ENCODE measurements at regions not wholly inside any gene's neighbourhood (a gene's known extent, or its start where the extent isn't known, plus 50 kb on each side); places are given as distances from the start of the nearest gene placed in this dataset.

GRCh38 chr15:85988741-85989140, 90.9 kb upstream of the AGBL1 start:
- no peak overlapping the region for H3K4me3 ChIP-seq (ENCODE audit: low read depth in 2 of 2, low read length in 1 of 2)
- TF ChIP-seq SMC3 (IDR thresholded peaks at IDR 0.05; ENCODE audit: low read depth, low read length) (no peak), GABPA (IDR thresholded peaks at IDR 0.05; ENCODE audit: low read depth) (no peak), EZH2phosphoT487 (IDR thresholded peaks at IDR 0.05; ENCODE audit: borderline replicate concordance, low read depth) (no peak), NRF1 (IDR thresholded peaks at IDR 0.05; ENCODE audit: low read depth, low read length) (no peak), RFX5 (IDR thresholded peaks at IDR 0.05; ENCODE audit: low read length) (no peak), MEF2A (IDR thresholded peaks at IDR 0.05; ENCODE audit: borderline replicate concordance, low read depth) (no peak), PBX3 (IDR thresholded peaks at IDR 0.05) (no peak), EP300 (IDR thresholded peaks at IDR 0.05; ENCODE audit: borderline replicate concordance in 1 of 2, low read depth in 1 of 2, low read length in 1 of 2) (no peak), TAF1 (IDR thresholded peaks at IDR 0.05; ENCODE audit: borderline replicate concordance, low read depth, low read length) (no peak), YY1 (IDR thresholded peaks at IDR 0.05; ENCODE audit: low read depth) (no peak), GATA2 (CRISPR knock-in tag; IDR thresholded peaks at IDR 0.05) (no peak), MAX (IDR thresholded peaks at IDR 0.05; ENCODE audit: low read depth) (no peak), ELF1 (IDR thresholded peaks at IDR 0.05) (no peak), CHD2 (IDR thresholded peaks at IDR 0.05; ENCODE audit: low read length, partially characterized antibody) (no peak), POLR2AphosphoS5 (IDR thresholded peaks at IDR 0.05; ENCODE audit: low read depth, low read length) (no peak), MXI1 (IDR thresholded peaks at IDR 0.05; ENCODE audit: low read depth, low read length) (no peak), FOSL2 (IDR thresholded peaks at IDR 0.05; ENCODE audit: borderline replicate concordance, low read depth) (no peak)
- TF ChIP-seq, protein P1, sequence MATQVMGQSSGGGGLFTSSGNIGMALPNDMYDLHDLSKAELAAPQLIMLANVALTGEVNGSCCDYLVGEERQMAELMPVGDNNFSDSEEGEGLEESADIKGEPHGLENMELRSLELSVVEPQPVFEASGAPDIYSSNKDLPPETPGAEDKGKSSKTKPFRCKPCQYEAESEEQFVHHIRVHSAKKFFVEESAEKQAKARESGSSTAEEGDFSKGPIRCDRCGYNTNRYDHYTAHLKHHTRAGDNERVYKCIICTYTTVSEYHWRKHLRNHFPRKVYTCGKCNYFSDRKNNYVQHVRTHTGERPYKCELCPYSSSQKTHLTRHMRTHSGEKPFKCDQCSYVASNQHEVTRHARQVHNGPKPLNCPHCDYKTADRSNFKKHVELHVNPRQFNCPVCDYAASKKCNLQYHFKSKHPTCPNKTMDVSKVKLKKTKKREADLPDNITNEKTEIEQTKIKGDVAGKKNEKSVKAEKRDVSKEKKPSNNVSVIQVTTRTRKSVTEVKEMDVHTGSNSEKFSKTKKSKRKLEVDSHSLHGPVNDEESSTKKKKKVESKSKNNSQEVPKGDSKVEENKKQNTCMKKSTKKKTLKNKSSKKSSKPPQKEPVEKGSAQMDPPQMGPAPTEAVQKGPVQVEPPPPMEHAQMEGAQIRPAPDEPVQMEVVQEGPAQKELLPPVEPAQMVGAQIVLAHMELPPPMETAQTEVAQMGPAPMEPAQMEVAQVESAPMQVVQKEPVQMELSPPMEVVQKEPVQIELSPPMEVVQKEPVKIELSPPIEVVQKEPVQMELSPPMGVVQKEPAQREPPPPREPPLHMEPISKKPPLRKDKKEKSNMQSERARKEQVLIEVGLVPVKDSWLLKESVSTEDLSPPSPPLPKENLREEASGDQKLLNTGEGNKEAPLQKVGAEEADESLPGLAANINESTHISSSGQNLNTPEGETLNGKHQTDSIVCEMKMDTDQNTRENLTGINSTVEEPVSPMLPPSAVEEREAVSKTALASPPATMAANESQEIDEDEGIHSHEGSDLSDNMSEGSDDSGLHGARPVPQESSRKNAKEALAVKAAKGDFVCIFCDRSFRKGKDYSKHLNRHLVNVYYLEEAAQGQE (IDR thresholded peaks at IDR 0.05; ENCODE audit: low read depth, low read length), result no peak
- TF ChIP-seq, protein P2, sequence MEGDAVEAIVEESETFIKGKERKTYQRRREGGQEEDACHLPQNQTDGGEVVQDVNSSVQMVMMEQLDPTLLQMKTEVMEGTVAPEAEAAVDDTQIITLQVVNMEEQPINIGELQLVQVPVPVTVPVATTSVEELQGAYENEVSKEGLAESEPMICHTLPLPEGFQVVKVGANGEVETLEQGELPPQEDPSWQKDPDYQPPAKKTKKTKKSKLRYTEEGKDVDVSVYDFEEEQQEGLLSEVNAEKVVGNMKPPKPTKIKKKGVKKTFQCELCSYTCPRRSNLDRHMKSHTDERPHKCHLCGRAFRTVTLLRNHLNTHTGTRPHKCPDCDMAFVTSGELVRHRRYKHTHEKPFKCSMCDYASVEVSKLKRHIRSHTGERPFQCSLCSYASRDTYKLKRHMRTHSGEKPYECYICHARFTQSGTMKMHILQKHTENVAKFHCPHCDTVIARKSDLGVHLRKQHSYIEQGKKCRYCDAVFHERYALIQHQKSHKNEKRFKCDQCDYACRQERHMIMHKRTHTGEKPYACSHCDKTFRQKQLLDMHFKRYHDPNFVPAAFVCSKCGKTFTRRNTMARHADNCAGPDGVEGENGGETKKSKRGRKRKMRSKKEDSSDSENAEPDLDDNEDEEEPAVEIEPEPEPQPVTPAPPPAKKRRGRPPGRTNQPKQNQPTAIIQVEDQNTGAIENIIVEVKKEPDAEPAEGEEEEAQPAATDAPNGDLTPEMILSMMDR (IDR thresholded peaks at IDR 0.05), result no peak
- TF ChIP-seq, protein P3, sequence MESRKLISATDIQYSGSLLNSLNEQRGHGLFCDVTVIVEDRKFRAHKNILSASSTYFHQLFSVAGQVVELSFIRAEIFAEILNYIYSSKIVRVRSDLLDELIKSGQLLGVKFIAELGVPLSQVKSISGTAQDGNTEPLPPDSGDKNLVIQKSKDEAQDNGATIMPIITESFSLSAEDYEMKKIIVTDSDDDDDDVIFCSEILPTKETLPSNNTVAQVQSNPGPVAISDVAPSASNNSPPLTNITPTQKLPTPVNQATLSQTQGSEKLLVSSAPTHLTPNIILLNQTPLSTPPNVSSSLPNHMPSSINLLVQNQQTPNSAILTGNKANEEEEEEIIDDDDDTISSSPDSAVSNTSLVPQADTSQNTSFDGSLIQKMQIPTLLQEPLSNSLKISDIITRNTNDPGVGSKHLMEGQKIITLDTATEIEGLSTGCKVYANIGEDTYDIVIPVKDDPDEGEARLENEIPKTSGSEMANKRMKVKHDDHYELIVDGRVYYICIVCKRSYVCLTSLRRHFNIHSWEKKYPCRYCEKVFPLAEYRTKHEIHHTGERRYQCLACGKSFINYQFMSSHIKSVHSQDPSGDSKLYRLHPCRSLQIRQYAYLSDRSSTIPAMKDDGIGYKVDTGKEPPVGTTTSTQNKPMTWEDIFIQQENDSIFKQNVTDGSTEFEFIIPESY (IDR thresholded peaks at IDR 0.05; ENCODE audit: borderline replicate concordance, low read depth), result no peak
- H3K9ac ChIP-seq, result no peak overlapping the region
- WGBS (ENCODE audit: low lambda C conversion rate), result 59% methylated on average over 5 of the region's 5 CpGs
- H3K9me3 ChIP-seq, result no peaks in the 10 kb centered on the region
- no peak overlapping the region for H2AFZ ChIP-seq (ENCODE audit: low read depth)
- H3K36me3 ChIP-seq (replicated peaks in 1 of 2; ENCODE audit: control insufficient read depth in 1 of 2, insufficient read depth in 2 of 2, low read length in 1 of 2), result no peaks in the 10 kb centered on the region
- no peaks in the 10 kb centered on the region for H4K20me1 ChIP-seq (ENCODE audit: insufficient read depth)
- CTCF ChIA-PET, result no interaction called here
- no peaks in the 10 kb centered on the region for H3F3A ChIP-seq (replicated peaks; ENCODE audit: insufficient read depth)
- peaks cover 0 to 2% of the 10 kb centered on the region in 2 experiments; a peak in 1 of 4 replicates for H3K4me1 ChIP-seq (ENCODE audit: control insufficient read depth in 1 of 2, insufficient read depth in 2 of 2, low read depth in 1 of 2, low read length in 1 of 2)
- no peaks in the 10 kb centered on the region for H3K79me2 ChIP-seq (ENCODE audit: insufficient read depth)
- H3K27me3 ChIP-seq (ENCODE audit: insufficient read depth), result no peaks in the 10 kb centered on the region
- DNase-seq, result no peak
- no peaks in the 10 kb centered on the region for H3K9me2 ChIP-seq
- no peak overlapping the region for H3K4me2 ChIP-seq
- POLR2A ChIA-PET, result no interaction called here
- no peak overlapping the region for H3K27ac ChIP-seq (ENCODE audit: low read depth in 2 of 2, low read length in 1 of 2)

Measured in SK-N-SH (cell line).